ENCODE measurements at regions not wholly inside any gene's neighbourhood (a gene's known extent, or its start where the extent isn't known, plus 50 kb on each side); places are given as distances from the start of the nearest gene placed in this dataset.

- TF ChIP-seq, protein P1, sequence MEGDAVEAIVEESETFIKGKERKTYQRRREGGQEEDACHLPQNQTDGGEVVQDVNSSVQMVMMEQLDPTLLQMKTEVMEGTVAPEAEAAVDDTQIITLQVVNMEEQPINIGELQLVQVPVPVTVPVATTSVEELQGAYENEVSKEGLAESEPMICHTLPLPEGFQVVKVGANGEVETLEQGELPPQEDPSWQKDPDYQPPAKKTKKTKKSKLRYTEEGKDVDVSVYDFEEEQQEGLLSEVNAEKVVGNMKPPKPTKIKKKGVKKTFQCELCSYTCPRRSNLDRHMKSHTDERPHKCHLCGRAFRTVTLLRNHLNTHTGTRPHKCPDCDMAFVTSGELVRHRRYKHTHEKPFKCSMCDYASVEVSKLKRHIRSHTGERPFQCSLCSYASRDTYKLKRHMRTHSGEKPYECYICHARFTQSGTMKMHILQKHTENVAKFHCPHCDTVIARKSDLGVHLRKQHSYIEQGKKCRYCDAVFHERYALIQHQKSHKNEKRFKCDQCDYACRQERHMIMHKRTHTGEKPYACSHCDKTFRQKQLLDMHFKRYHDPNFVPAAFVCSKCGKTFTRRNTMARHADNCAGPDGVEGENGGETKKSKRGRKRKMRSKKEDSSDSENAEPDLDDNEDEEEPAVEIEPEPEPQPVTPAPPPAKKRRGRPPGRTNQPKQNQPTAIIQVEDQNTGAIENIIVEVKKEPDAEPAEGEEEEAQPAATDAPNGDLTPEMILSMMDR (IDR thresholded peaks at IDR 0.05) = no peak
- TF ChIP-seq POLR2AphosphoS5 (IDR thresholded peaks at IDR 0.05; ENCODE audit: low read depth, low read length) (no peak), TEAD4 (IDR thresholded peaks at IDR 0.05; ENCODE audit: borderline replicate concordance, insufficient read depth) (no peak), RFX5 (IDR thresholded peaks at IDR 0.05; ENCODE audit: low read length) (no peak)
Measured at GRCh38 chr3:117846238-117846637, 1136.7 kb downstream of the TUSC7 start.
